SH-SY5Y (cell line): ENCODE measurements at regions not wholly inside any gene's neighbourhood (a gene's known extent, or its start where the extent isn't known, plus 50 kb on each side); places are given as distances from the start of the nearest gene placed in this dataset.

Source experiments
- GATA2 ChIP-seq: IDR thresholded peaks from 2 replicates; pipeline ENCODE4 v1.6.1; 2011; ENCODE audit warnings: mild to moderate bottlenecking, low read depth, low read length
- GATA3 ChIP-seq: IDR thresholded peaks from 2 replicates; pipeline ENCODE4 v1.6.1; 2011; ENCODE audit warnings: low read depth, mild to moderate bottlenecking, low read length, moderate library complexity

GRCh38 chr2:133788386-133788785, 220.1 kb upstream of the NCKAP5 start:
- TF ChIP-seq GATA3 (no peak), GATA2 (no peak)

GRCh38 chr2:133789743-133790142, 221.5 kb upstream of the NCKAP5 start:
- TF ChIP-seq GATA3 (no peak), GATA2 (no peak)

- no peak for TF ChIP-seq GATA3
- TF ChIP-seq GATA2, result no peak
These were observed 222.4 kb upstream of the NCKAP5 start for GRCh38 chr2:133790711-133791110.

- no peak for TF ChIP-seq GATA2
- no peak for TF ChIP-seq GATA3
These were observed 222.9 kb upstream of the NCKAP5 start for GRCh38 chr2:133791191-133791590.

GRCh38 chr2:133792223-133792622, 224.0 kb upstream of the NCKAP5 start:
- TF ChIP-seq GATA2, result no peak
- TF ChIP-seq GATA3, result no peak

- TF ChIP-seq GATA3 (no peak), GATA2 (no peak)
These were observed 225.9 kb upstream of the NCKAP5 start for GRCh38 chr2:133794114-133794513.

GRCh38 chr2:133801946-133802345, 233.7 kb upstream of the NCKAP5 start:
- TF ChIP-seq GATA3, result no peak
- no peak for TF ChIP-seq GATA2

- TF ChIP-seq GATA2, result no peak
- TF ChIP-seq GATA3, result no peak
These were observed 234.3 kb upstream of the NCKAP5 start for GRCh38 chr2:133802409-133803039.

GRCh38 chr2:133806564-133806963, 238.3 kb upstream of the NCKAP5 start:
- TF ChIP-seq GATA3 (no peak), GATA2 (no peak)

GRCh38 chr2:133809485-133809884, 241.2 kb upstream of the NCKAP5 start:
- TF ChIP-seq GATA3 (no peak), GATA2 (no peak)

- TF ChIP-seq GATA3 (no peak), GATA2 (no peak)
These were observed 242.3 kb upstream of the NCKAP5 start for GRCh38 chr2:133810559-133810958.

- TF ChIP-seq GATA3 (no peak), GATA2 (no peak)
These were observed 243.3 kb upstream of the NCKAP5 start for GRCh38 chr2:133811409-133812125.

- TF ChIP-seq GATA3 (no peak), GATA2 (no peak)
These were observed 244.8 kb upstream of the NCKAP5 start for GRCh38 chr2:133812826-133813617.

GRCh38 chr2:133814890-133815289, 246.6 kb upstream of the NCKAP5 start:
- TF ChIP-seq GATA3 (no peak), GATA2 (no peak)
